Cardiac fibroblast (primary cell): ENCODE measurements at regions not wholly inside any gene's neighbourhood (a gene's known extent, or its start where the extent isn't known, plus 50 kb on each side); places are given as distances from the start of the nearest gene placed in this dataset.

Experiments
- DNase-seq, 2 donors: peaks; one replicate each; pipeline versions ENCODE4 v3.0.0 to v3.0.0-alpha.2; 2010; ENCODE audit warnings: low read depth in 2 of 2
- H3K4me3 ChIP-seq, 2 donors: replicated peaks in 1 of 2; 1 replicate in 1 of 2; 2 replicates in 1 of 2; pipeline ENCODE4 v1.5.1; 2011; ENCODE audit warnings: low read depth in 2 of 2, low read length in 2 of 2, mild to moderate bottlenecking in 2 of 2, moderate library complexity in 1 of 2
- TF ChIP-seq, protein P1 (sequence below): IDR thresholded peaks from one replicate; pipeline ENCODE4 v1.5.1; 2011; ENCODE audit warnings: low read depth, mild to moderate bottlenecking, low read length, inconsistent platforms

- TF ChIP-seq, protein P1, sequence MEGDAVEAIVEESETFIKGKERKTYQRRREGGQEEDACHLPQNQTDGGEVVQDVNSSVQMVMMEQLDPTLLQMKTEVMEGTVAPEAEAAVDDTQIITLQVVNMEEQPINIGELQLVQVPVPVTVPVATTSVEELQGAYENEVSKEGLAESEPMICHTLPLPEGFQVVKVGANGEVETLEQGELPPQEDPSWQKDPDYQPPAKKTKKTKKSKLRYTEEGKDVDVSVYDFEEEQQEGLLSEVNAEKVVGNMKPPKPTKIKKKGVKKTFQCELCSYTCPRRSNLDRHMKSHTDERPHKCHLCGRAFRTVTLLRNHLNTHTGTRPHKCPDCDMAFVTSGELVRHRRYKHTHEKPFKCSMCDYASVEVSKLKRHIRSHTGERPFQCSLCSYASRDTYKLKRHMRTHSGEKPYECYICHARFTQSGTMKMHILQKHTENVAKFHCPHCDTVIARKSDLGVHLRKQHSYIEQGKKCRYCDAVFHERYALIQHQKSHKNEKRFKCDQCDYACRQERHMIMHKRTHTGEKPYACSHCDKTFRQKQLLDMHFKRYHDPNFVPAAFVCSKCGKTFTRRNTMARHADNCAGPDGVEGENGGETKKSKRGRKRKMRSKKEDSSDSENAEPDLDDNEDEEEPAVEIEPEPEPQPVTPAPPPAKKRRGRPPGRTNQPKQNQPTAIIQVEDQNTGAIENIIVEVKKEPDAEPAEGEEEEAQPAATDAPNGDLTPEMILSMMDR: no peak
- DNase-seq: no peak
- no peak overlapping the region for H3K4me3 ChIP-seq
Measured at GRCh38 chr5:125050926-125051325, 304.5 kb upstream of the ZNF608 start.

GRCh38 chr5:125052584-125052983 lies 306.1 kb upstream of the ZNF608 start:
- TF ChIP-seq, protein P1: no peak
- no peak overlapping the region for H3K4me3 ChIP-seq
- DNase-seq: no peak

- DNase-seq: no peak
- H3K4me3 ChIP-seq: no peak overlapping the region
- TF ChIP-seq, protein P1: no peak
Measured at GRCh38 chr5:125053179-125053578, 306.7 kb upstream of the ZNF608 start.

- TF ChIP-seq, protein P1: no peak
- DNase-seq: no peak
- H3K4me3 ChIP-seq: no peak overlapping the region
Measured at GRCh38 chr5:125054146-125054545, 307.7 kb upstream of the ZNF608 start.

GRCh38 chr5:125056671-125057485 lies 310.4 kb upstream of the ZNF608 start:
- no peak for DNase-seq
- TF ChIP-seq, protein P1: no peak
- H3K4me3 ChIP-seq: no peak overlapping the region

DNA sequence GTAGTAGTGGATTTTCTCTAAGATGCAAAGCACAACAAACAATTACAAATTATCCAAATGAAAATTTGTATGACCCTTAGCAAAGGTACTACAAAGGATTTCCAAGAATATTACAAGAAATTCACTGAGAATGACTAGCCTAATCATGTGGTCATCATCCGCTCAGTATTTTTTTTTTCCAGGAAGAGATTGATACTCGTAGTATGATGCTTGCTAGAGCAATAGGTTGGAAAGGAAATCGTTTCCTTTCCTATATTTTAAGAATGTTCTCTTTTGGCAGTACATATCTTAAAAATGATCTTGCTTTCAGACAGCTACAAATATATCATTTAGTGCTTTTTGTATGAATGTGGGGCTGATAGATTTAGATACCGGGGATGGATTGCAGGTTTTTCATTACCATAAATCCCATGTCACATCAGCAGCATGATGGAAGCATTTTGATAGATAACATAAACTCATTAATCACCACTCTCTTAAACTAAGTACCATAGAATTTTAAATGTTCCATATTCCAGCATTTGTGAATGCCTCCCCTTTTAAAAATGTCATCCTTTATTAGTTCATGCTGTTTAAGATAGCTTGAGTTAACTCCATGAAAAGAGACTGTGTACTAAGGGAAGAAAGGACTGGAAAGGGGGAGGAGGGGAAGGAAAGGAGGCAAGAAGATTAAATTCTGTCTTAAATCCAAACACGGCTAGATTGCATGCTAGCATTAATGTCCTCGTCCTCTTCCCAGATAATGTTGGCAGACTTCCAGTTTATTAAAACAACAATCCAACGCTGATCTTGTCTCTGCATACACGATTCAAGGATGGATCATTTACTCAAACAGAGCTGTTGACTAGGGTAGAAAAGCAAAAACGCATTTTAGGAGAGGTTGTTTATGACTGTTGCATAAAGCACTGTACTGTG lies 311.7 kb upstream of the ZNF608 start:
- TF ChIP-seq, protein P1: no peak
- DNase-seq: peak; percentile 57 to 64
- H3K4me3 ChIP-seq: no peak overlapping the region
